ENCODE measurements at regions not wholly inside any gene's neighbourhood (a gene's known extent, or its start where the extent isn't known, plus 50 kb on each side); places are given as distances from the start of the nearest gene placed in this dataset.

- DNase-seq: no peak
These were observed 158.5 kb upstream of the SMAD3 start for GRCh38 chr15:66906668-66907614.

GRCh38 chr15:66907826-66908743 is 157.3 kb upstream of the SMAD3 start:
- DNase-seq: no peak

- DNase-seq: no peak
These were observed 156.7 kb upstream of the SMAD3 start for GRCh38 chr15:66908744-66909095.

GRCh38 chr15:66909381-66909890 is 156.0 kb upstream of the SMAD3 start:
- DNase-seq: no peak

- no peak for DNase-seq
These were observed 154.2 kb upstream of the SMAD3 start for GRCh38 chr15:66911131-66911700.

GRCh38 chr15:66912001-66912400 is 153.4 kb upstream of the SMAD3 start:
- DNase-seq: no peak

- no peak for DNase-seq
These were observed 153.0 kb upstream of the SMAD3 start for GRCh38 chr15:66912441-66912840.

GRCh38 chr15:66917904-66918448 is 147.4 kb upstream of the SMAD3 start:
- DNase-seq: no peak

- DNase-seq: no peak
These were observed 146.0 kb upstream of the SMAD3 start for GRCh38 chr15:66919421-66919820.

- no peak for DNase-seq
These were observed 144.0 kb upstream of the SMAD3 start for GRCh38 chr15:66921319-66921915.

- DNase-seq: no peak
These were observed 142.8 kb upstream of the SMAD3 start for GRCh38 chr15:66922608-66923007.

GRCh38 chr15:66923438-66923881 is 141.9 kb upstream of the SMAD3 start:
- DNase-seq: peak; percentile 23 to 24

- no peak for DNase-seq
These were observed 140.5 kb upstream of the SMAD3 start for GRCh38 chr15:66924889-66925288.

GRCh38 chr15:66925721-66926120 is 139.7 kb upstream of the SMAD3 start:
- no peak for DNase-seq

GRCh38 chr15:66927201-66928077 is 138.0 kb upstream of the SMAD3 start:
- DNase-seq: no peak

- DNase-seq: no peak
These were observed 137.3 kb upstream of the SMAD3 start for GRCh38 chr15:66928101-66928500.

- no peak for DNase-seq
These were observed 136.6 kb upstream of the SMAD3 start for GRCh38 chr15:66928784-66929183.

GRCh38 chr15:66929843-66930402 is 135.5 kb upstream of the SMAD3 start:
- DNase-seq: no peak

GRCh38 chr15:66931768-66932633 is 133.4 kb upstream of the SMAD3 start:
- DNase-seq: no peak

- no peak for DNase-seq
These were observed 132.8 kb upstream of the SMAD3 start for GRCh38 chr15:66932634-66933024.
